HG03139 (cell line): ENCODE measurements at regions not wholly inside any gene's neighbourhood (a gene's known extent, or its start where the extent isn't known, plus 50 kb on each side); places are given as distances from the start of the nearest gene placed in this dataset.

Experiments
- ATAC-seq: cut with Tn5 transposase; IDR thresholded peaks from one replicate; pipeline ENCODE4 v1.9.1; 2021; ENCODE audit not compliant: unreplicated experiment

- no peak for ATAC-seq
Measured at GRCh38 chr5:18312016-18312415, 677.8 kb downstream of the TAF11L14 start.

GRCh38 chr5:18314192-18314778 is 680.0 kb downstream of the TAF11L14 start:
- no peak for ATAC-seq

GRCh38 chr5:18321262-18321942 is 687.1 kb downstream of the TAF11L14 start:
- no peak for ATAC-seq

GRCh38 chr5:18323891-18324290 is 689.6 kb downstream of the TAF11L14 start:
- ATAC-seq = no peak

GRCh38 chr5:18325431-18325830 is 691.2 kb downstream of the TAF11L14 start:
- ATAC-seq = no peak

- ATAC-seq = no peak
Measured at GRCh38 chr5:18329328-18329727, 695.1 kb downstream of the TAF11L14 start.

GRCh38 chr5:18333841-18334240 is 699.6 kb downstream of the TAF11L14 start:
- no peak for ATAC-seq

GRCh38 chr5:18334949-18335348 is 700.7 kb downstream of the TAF11L14 start:
- no peak for ATAC-seq

GRCh38 chr5:18354828-18355227 is 720.6 kb downstream of the TAF11L14 start:
- ATAC-seq = no peak

- no peak for ATAC-seq
Measured at GRCh38 chr5:18357486-18357885, 723.2 kb downstream of the TAF11L14 start.

GRCh38 chr5:18366234-18366633 is 732.0 kb downstream of the TAF11L14 start:
- no peak for ATAC-seq

- ATAC-seq = no peak
Measured at GRCh38 chr5:18370531-18370930, 736.3 kb downstream of the TAF11L14 start.

- ATAC-seq = no peak
Measured at GRCh38 chr5:18375641-18376040, 741.4 kb downstream of the TAF11L14 start.

- no peak for ATAC-seq
Measured at GRCh38 chr5:18378066-18378465, 743.8 kb downstream of the TAF11L14 start.

- ATAC-seq = no peak
Measured at GRCh38 chr5:18379189-18379588, 744.9 kb downstream of the TAF11L14 start.

GRCh38 chr5:18380729-18381362 is 746.6 kb downstream of the TAF11L14 start:
- no peak for ATAC-seq

- peak; percentile 70 for ATAC-seq
Measured at GRCh38 chr5:18393565-18394442, 759.5 kb downstream of the TAF11L14 start.

GRCh38 chr5:18394443-18394804 is 760.2 kb downstream of the TAF11L14 start:
- peak; percentile 15 for ATAC-seq

- no peak for ATAC-seq
Measured at GRCh38 chr5:18395126-18396110, 761.2 kb downstream of the TAF11L14 start.

- ATAC-seq = no peak
Measured at GRCh38 chr5:18397371-18397770, 763.1 kb downstream of the TAF11L14 start.
